ENCODE measurements at regions not wholly inside any gene's neighbourhood (a gene's known extent, or its start where the extent isn't known, plus 50 kb on each side); places are given as distances from the start of the nearest gene placed in this dataset.

DNA sequence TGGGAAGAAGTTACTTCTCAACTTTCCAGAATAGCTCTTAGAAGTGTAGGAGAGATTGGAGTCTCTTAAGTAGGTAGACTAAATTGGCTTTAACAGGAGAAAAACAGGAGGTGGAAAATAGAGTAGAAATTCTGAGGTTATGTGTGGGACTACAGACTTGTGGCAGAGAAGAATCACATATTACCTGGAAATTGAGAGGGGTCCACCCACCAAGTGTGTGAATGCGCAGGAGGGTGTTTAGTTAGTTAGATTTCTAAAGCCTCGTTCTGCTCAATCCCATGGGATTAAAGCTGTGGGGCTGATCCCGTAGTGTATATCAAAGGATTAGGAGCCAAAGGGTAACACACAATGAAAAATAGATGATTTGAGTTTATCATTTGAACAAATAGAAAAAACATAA, 319.1 kb downstream of the TRIB2 start:
- no peaks in the 10 kb centered on the region for H3K9me3 ChIP-seq (ENCODE audit: control insufficient read depth, insufficient read depth, low read length)
- H3K4me3 ChIP-seq (ENCODE audit: low read length), result no peak overlapping the region

DNA sequence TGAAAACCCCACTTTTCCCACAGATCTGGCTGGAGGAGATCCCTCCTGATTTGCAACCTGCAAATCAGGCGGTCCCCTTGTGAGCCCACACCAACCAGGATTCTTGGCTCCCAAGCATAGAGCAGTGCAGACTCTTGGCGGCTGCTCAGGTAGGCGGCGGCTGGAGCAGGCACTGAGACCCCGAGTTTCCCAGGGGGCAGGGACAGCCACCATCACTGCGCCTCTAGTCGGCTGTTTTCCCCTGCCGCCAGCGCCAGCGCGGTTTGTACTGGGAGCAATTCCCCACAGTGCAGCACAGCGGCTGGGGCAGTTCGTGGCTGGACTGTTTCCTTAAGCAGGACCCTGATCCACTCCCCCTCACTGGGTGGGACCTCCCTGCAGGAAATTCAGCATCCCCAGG, 323.3 kb downstream of the TRIB2 start:
- Histone ChIP-seq H3K4me3 (ENCODE audit: low read length) (no peak overlapping the region), H3K79me2 (ENCODE audit: control insufficient read depth, low read length) (no peaks in the 10 kb centered on the region), H3K9me3 (ENCODE audit: control insufficient read depth, insufficient read depth, low read length) (0 out of 2 replicates have a peak, but pooled peaks cover 3% of the 10 kb centered on the region), H3K9me2 (replicated peaks; ENCODE audit: control insufficient read depth, low read length) (no peaks in the 10 kb centered on the region), H3K27me3 (ENCODE audit: control insufficient read depth, low read length) (no peaks in the 10 kb centered on the region), H3F3A (ENCODE audit: control insufficient read depth, insufficient read depth) (no peaks in the 10 kb centered on the region), H3K27ac (ENCODE audit: low read depth, low read length) (no peak overlapping the region), H3K4me1 (ENCODE audit: control insufficient read depth, low read length) (no peaks in the 10 kb centered on the region), H4K20me1 (ENCODE audit: control insufficient read depth, insufficient read depth, low read depth, low read length) (no peaks in the 10 kb centered on the region), H3K4me2 (ENCODE audit: low read length) (no peak overlapping the region), H3K36me3 (ENCODE audit: control insufficient read depth, low read length) (no peaks in the 10 kb centered on the region)
- TF ChIP-seq EZH2phosphoT487 (IDR thresholded peaks at IDR 0.05; ENCODE audit: borderline replicate concordance, low read length), result no peak

More for the DNA sequence above, 319.1 kb downstream of the TRIB2 start:
- Histone ChIP-seq H3K27ac (ENCODE audit: low read depth, low read length) (no peak overlapping the region), H3K27me3 (ENCODE audit: control insufficient read depth, low read length) (no peaks in the 10 kb centered on the region), H3K9me2 (replicated peaks; ENCODE audit: control insufficient read depth, low read length) (no peaks in the 10 kb centered on the region), H3K4me1 (ENCODE audit: control insufficient read depth, low read length) (no peaks in the 10 kb centered on the region), H4K20me1 (ENCODE audit: control insufficient read depth, insufficient read depth, low read depth, low read length) (no peaks in the 10 kb centered on the region), H3F3A (ENCODE audit: control insufficient read depth, insufficient read depth) (no peaks in the 10 kb centered on the region), H3K79me2 (ENCODE audit: control insufficient read depth, low read length) (no peaks in the 10 kb centered on the region), H3K36me3 (ENCODE audit: control insufficient read depth, low read length) (no peaks in the 10 kb centered on the region), H3K4me2 (ENCODE audit: low read length) (no peak overlapping the region)
- TF ChIP-seq, protein P1, sequence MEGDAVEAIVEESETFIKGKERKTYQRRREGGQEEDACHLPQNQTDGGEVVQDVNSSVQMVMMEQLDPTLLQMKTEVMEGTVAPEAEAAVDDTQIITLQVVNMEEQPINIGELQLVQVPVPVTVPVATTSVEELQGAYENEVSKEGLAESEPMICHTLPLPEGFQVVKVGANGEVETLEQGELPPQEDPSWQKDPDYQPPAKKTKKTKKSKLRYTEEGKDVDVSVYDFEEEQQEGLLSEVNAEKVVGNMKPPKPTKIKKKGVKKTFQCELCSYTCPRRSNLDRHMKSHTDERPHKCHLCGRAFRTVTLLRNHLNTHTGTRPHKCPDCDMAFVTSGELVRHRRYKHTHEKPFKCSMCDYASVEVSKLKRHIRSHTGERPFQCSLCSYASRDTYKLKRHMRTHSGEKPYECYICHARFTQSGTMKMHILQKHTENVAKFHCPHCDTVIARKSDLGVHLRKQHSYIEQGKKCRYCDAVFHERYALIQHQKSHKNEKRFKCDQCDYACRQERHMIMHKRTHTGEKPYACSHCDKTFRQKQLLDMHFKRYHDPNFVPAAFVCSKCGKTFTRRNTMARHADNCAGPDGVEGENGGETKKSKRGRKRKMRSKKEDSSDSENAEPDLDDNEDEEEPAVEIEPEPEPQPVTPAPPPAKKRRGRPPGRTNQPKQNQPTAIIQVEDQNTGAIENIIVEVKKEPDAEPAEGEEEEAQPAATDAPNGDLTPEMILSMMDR (IDR thresholded peaks at IDR 0.05; ENCODE audit: low read depth, low read length, poor library complexity, severe bottlenecking), result no peak
- no peak for TF ChIP-seq EZH2phosphoT487 (IDR thresholded peaks at IDR 0.05; ENCODE audit: borderline replicate concordance, low read length)

DNA sequence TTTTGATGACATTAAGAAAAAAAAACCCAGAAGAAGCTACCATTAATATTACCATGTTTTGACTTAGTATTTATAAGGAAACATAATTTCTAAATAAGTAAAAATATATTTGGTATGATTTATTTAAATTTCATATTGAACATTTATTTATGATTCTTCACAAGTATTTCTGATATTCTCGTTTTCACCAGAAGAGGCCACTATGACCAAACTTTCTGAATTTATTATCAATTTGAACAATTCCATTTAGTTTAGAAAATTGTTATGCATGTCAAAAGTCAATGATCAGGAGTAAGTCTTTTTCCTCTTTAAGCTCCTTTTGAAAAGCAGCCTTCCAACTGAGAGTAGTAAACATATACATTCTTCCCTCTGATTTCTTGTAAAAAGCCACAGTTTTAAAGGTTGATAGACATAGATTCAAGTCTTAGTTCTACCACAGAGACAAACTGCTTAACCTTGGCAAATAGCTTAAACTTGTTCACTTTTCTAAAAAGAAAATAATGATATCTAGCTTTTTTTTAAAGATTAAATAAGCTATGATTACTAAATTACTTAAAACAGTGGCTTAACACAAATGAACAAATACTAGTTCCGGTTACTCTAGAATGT, 329.9 kb downstream of the TRIB2 start:
- H3K36me3 ChIP-seq (ENCODE audit: control insufficient read depth, low read length), result no peaks in the 10 kb centered on the region
- H3K4me2 ChIP-seq (ENCODE audit: low read length), result no peak overlapping the region
- TF ChIP-seq, protein P1 (IDR thresholded peaks at IDR 0.05; ENCODE audit: low read depth, low read length, poor library complexity, severe bottlenecking), result no peak
- no peak for TF ChIP-seq EZH2phosphoT487 (IDR thresholded peaks at IDR 0.05; ENCODE audit: borderline replicate concordance, low read length)
- H3K4me3 ChIP-seq (ENCODE audit: low read length), result no peak overlapping the region
- no peaks in the 10 kb centered on the region for H3K4me1 ChIP-seq (ENCODE audit: control insufficient read depth, low read length)
- H3K79me2 ChIP-seq (ENCODE audit: control insufficient read depth, low read length), result no peaks in the 10 kb centered on the region
- H3F3A ChIP-seq (ENCODE audit: control insufficient read depth, insufficient read depth), result no peaks in the 10 kb centered on the region
- no peaks in the 10 kb centered on the region for H3K27me3 ChIP-seq (ENCODE audit: control insufficient read depth, low read length)
- no peaks in the 10 kb centered on the region for H3K9me2 ChIP-seq (replicated peaks; ENCODE audit: control insufficient read depth, low read length)
- no peak overlapping the region for H3K27ac ChIP-seq (ENCODE audit: low read depth, low read length)
- no peaks in the 10 kb centered on the region for H3K9me3 ChIP-seq (ENCODE audit: control insufficient read depth, insufficient read depth, low read length)
- H4K20me1 ChIP-seq (ENCODE audit: control insufficient read depth, insufficient read depth, low read depth, low read length), result no peaks in the 10 kb centered on the region

DNA sequence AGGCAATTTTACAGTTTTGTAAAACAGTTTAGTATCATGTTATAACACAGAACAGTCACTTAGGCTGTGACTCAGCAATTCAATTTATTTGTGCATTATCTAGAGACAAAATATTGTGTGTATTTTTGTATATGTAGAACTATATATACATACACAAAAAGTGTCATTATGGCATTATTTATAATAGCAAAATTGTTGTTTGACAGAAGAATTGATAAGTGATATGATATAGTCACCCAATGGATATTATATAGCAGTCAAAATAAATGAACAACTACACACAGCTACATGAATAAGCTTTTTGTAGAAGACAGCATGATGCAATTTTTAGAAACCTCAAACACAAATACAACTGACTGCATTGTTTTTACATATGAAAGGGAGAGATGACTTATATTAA, 334.0 kb downstream of the TRIB2 start:
- Histone ChIP-seq H3K27me3 (ENCODE audit: control insufficient read depth, low read length) (no peaks in the 10 kb centered on the region), H3K4me2 (ENCODE audit: low read length) (no peak overlapping the region), H3K4me3 (ENCODE audit: low read length) (no peak overlapping the region), H3K27ac (ENCODE audit: low read depth, low read length) (no peak overlapping the region), H3K79me2 (ENCODE audit: control insufficient read depth, low read length) (no peaks in the 10 kb centered on the region), H3K4me1 (ENCODE audit: control insufficient read depth, low read length) (no peaks in the 10 kb centered on the region), H3K9me3 (ENCODE audit: control insufficient read depth, insufficient read depth, low read length) (no peaks in the 10 kb centered on the region), H4K20me1 (ENCODE audit: control insufficient read depth, insufficient read depth, low read depth, low read length) (no peaks in the 10 kb centered on the region), H3K9me2 (replicated peaks; ENCODE audit: control insufficient read depth, low read length) (no peaks in the 10 kb centered on the region), H3K36me3 (ENCODE audit: control insufficient read depth, low read length) (no peaks in the 10 kb centered on the region), H3F3A (ENCODE audit: control insufficient read depth, insufficient read depth) (no peaks in the 10 kb centered on the region)
- TF ChIP-seq EZH2phosphoT487 (IDR thresholded peaks at IDR 0.05; ENCODE audit: borderline replicate concordance, low read length), result no peak
- TF ChIP-seq, protein P1 (IDR thresholded peaks at IDR 0.05; ENCODE audit: low read depth, low read length, poor library complexity, severe bottlenecking), result no peak

Data from DOHH2 (cell line).